HEK293T (cell line): ENCODE measurements at regions not wholly inside any gene's neighbourhood (a gene's known extent, or its start where the extent isn't known, plus 50 kb on each side); places are given as distances from the start of the nearest gene placed in this dataset.

ENCODE experiments used
- ARNT ChIP-seq: fragments of 450-650 bp; IDR thresholded peaks from 2 replicates; pipeline ENCODE4 v1.6.1; 2017; ENCODE audit warnings: mild to moderate bottlenecking
- BHLHE40 ChIP-seq: fragments of 450-650 bp; IDR thresholded peaks from 2 replicates; pipeline ENCODE4 v1.6.1; 2016; ENCODE audit warnings: mild to moderate bottlenecking, moderate library complexity, borderline replicate concordance
- ELF4 ChIP-seq: fragments of 450-650 bp; IDR thresholded peaks from 2 replicates; pipeline ENCODE4 v1.6.1; 2017; ENCODE audit warnings: antibody characterized with exemption
- FOXA1 ChIP-seq: fragments of 450-650 bp; IDR thresholded peaks from 2 replicates; pipeline ENCODE4 v1.6.1; 2016; ENCODE audit warnings: mild to moderate bottlenecking
- FOXK2 ChIP-seq: fragments of 450-650 bp; IDR thresholded peaks from 2 replicates; pipeline ENCODE4 v1.6.1; 2016; ENCODE audit warnings: mild to moderate bottlenecking
- FOXM1 ChIP-seq: fragments of 450-650 bp; IDR thresholded peaks from 2 replicates; pipeline ENCODE4 v1.6.1; 2017; ENCODE audit warnings: mild to moderate bottlenecking, borderline replicate concordance
- HDGF ChIP-seq: fragments of 450-650 bp; IDR thresholded peaks from 2 replicates; pipeline ENCODE4 v1.6.1; 2017; ENCODE audit warnings: antibody characterized with exemption, borderline replicate concordance
- L3MBTL2 ChIP-seq: fragments of 450-650 bp; conservative IDR thresholded peaks from 2 replicates; pipeline ENCODE4 v1.6.1; 2016; ENCODE audit warnings: mild to moderate bottlenecking
- LEF1 ChIP-seq: fragments of 450-650 bp; IDR thresholded peaks from 2 replicates; pipeline ENCODE4 v1.6.1; 2017; ENCODE audit warnings: mild to moderate bottlenecking, borderline replicate concordance
- SP1 ChIP-seq: fragments of 450-650 bp; IDR thresholded peaks from 2 replicates; pipeline ENCODE4 v1.6.1; 2017
- SUZ12 ChIP-seq: fragments of 450-650 bp; IDR thresholded peaks from 2 replicates; pipeline ENCODE4 v1.6.1; 2016; ENCODE audit warnings: mild to moderate bottlenecking
- TARDBP ChIP-seq: fragments of 450-650 bp; IDR thresholded peaks from 2 replicates; pipeline ENCODE4 v1.6.1; 2016
- ZNF384 ChIP-seq: fragments of 450-650 bp; IDR thresholded peaks from 2 replicates; pipeline ENCODE4 v1.6.1; 2016
- TF ChIP-seq, protein P1 (sequence below): fragments of 450-650 bp; IDR thresholded peaks from 2 replicates; pipeline ENCODE4 v1.6.1; 2016

- TF ChIP-seq SP1 = no peak
- TF ChIP-seq FOXM1 = no peak
- TF ChIP-seq FOXK2 = no peak
- no peak for TF ChIP-seq ZNF384
- no peak for TF ChIP-seq BHLHE40
- TF ChIP-seq SUZ12 = no peak
- TF ChIP-seq, protein P1, sequence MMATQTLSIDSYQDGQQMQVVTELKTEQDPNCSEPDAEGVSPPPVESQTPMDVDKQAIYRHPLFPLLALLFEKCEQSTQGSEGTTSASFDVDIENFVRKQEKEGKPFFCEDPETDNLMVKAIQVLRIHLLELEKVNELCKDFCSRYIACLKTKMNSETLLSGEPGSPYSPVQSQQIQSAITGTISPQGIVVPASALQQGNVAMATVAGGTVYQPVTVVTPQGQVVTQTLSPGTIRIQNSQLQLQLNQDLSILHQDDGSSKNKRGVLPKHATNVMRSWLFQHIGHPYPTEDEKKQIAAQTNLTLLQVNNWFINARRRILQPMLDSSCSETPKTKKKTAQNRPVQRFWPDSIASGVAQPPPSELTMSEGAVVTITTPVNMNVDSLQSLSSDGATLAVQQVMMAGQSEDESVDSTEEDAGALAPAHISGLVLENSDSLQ = no peak
- TF ChIP-seq ELF4 = no peak
- no peak for TF ChIP-seq FOXA1
- no peak for TF ChIP-seq ARNT
- TF ChIP-seq HDGF = no peak
- no peak for TF ChIP-seq TARDBP
- TF ChIP-seq LEF1 = no peak
- TF ChIP-seq L3MBTL2 = no peak
Measured at GRCh38 chr15:62799037-62799436, 243.5 kb upstream of the TPM1 start.
